ENCODE measurements at regions not wholly inside any gene's neighbourhood (a gene's known extent, or its start where the extent isn't known, plus 50 kb on each side); places are given as distances from the start of the nearest gene placed in this dataset.

DNA sequence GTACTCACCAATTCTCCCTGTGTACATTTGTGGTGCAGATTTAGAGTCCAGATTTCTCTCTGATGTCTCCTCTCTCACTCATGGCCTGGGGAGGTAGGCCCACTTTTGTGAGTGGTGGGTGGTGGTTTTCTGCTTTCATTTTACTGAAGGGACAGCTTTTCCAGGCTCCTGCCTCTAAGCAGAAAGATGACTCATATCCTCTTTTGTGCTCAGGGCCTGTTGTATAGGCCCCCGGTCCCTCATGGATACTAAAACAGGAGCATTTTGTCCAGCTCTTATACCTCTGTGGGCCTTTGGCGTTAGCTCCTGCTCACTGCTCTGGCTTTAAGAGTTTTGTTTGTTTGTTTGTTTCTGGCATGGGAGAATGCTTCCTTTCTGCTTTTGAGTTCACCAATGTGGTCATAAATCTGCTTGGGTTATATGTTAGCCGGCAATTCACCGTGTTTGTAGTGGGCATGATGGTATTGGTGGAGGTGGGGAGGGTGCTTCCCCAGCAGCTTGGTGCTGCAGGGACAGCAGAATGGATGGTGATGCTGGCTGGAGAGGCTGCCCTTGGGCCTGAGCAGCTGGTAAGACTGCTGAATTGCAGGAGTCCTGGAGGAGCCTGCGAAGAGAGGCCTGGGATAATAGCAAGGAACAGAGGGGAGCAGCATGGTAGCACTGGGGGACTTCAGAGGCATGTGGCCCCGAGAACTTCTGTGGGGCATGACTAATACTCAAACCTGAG is 468.7 kb downstream of the RPS24 start:
- TF ChIP-seq, protein P1, sequence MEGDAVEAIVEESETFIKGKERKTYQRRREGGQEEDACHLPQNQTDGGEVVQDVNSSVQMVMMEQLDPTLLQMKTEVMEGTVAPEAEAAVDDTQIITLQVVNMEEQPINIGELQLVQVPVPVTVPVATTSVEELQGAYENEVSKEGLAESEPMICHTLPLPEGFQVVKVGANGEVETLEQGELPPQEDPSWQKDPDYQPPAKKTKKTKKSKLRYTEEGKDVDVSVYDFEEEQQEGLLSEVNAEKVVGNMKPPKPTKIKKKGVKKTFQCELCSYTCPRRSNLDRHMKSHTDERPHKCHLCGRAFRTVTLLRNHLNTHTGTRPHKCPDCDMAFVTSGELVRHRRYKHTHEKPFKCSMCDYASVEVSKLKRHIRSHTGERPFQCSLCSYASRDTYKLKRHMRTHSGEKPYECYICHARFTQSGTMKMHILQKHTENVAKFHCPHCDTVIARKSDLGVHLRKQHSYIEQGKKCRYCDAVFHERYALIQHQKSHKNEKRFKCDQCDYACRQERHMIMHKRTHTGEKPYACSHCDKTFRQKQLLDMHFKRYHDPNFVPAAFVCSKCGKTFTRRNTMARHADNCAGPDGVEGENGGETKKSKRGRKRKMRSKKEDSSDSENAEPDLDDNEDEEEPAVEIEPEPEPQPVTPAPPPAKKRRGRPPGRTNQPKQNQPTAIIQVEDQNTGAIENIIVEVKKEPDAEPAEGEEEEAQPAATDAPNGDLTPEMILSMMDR (IDR thresholded peaks at IDR 0.05), result no peak
- TF ChIP-seq EP300 (IDR thresholded peaks at IDR 0.05), result no peak

All from tibial nerve (tissue), 4 donors.